ENCODE measurements at regions not wholly inside any gene's neighbourhood (a gene's known extent, or its start where the extent isn't known, plus 50 kb on each side); places are given as distances from the start of the nearest gene placed in this dataset.

- TF ChIP-seq, protein P1, sequence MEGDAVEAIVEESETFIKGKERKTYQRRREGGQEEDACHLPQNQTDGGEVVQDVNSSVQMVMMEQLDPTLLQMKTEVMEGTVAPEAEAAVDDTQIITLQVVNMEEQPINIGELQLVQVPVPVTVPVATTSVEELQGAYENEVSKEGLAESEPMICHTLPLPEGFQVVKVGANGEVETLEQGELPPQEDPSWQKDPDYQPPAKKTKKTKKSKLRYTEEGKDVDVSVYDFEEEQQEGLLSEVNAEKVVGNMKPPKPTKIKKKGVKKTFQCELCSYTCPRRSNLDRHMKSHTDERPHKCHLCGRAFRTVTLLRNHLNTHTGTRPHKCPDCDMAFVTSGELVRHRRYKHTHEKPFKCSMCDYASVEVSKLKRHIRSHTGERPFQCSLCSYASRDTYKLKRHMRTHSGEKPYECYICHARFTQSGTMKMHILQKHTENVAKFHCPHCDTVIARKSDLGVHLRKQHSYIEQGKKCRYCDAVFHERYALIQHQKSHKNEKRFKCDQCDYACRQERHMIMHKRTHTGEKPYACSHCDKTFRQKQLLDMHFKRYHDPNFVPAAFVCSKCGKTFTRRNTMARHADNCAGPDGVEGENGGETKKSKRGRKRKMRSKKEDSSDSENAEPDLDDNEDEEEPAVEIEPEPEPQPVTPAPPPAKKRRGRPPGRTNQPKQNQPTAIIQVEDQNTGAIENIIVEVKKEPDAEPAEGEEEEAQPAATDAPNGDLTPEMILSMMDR (IDR thresholded peaks at IDR 0.05) = no peak
- TF ChIP-seq EP300 (IDR thresholded peaks at IDR 0.05) = no peak
- no peak for TF ChIP-seq POLR2A (IDR thresholded peaks at IDR 0.05)
- no peak for TF ChIP-seq POLR2AphosphoS5 (IDR thresholded peaks at IDR 0.05)
These were observed 352.1 kb downstream of the MATN1 start for GRCh38 chr1:30371179-30371788.
